ENCODE measurements at regions not wholly inside any gene's neighbourhood (a gene's known extent, or its start where the extent isn't known, plus 50 kb on each side); places are given as distances from the start of the nearest gene placed in this dataset.

DNA sequence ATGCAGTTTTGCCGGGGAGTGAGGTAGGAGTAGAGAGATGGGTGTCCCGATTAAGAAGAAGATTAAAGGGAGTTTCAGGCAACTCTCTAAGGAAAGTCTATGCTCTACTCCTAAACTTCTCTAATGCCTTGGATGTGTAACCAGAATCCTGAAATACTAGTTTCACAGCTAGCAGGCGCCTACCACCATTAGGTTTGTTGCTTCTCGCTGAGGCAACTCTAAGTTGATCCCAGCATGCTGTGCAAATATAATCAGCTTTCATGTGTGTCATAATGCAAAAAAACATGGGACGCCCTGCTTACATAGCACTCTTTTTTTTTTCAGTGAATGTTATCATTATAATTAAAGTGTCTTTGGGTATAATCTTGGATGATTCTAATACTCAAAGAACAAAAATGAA is 50.4 kb upstream of the FAM3C start:
- no TSS peak for BruUV-seq (replicated peaks)
- Histone ChIP-seq H3K23ac (ENCODE audit: low read depth, low read length) (no peak overlapping the region), H3K79me1 (ENCODE audit: low read depth in 1 of 2, low read length in 2 of 2) (no peaks in the 10 kb centered on the region), H3K4me3 (ENCODE audit: insufficient read depth, low read depth, low read length) (no peak overlapping the region), H3K14ac (replicated peaks; ENCODE audit: low read depth, low read length) (no peak overlapping the region), H2BK120ac (ENCODE audit: low read depth, low read length) (no peak overlapping the region), H3K4me2 (ENCODE audit: low read depth, low read length) (no peak overlapping the region), H3K56ac (ENCODE audit: extremely low read depth, insufficient read depth, low read length) (no peak overlapping the region), H3K4me1 (ENCODE audit: control insufficient read depth, insufficient read depth, low read length) (no peaks in the 10 kb centered on the region), H2AK5ac (ENCODE audit: low read depth, low read length) (no peak overlapping the region), H2BK5ac (ENCODE audit: low read depth, low read length, poor library complexity, severe bottlenecking) (no peak overlapping the region), H2BK15ac (ENCODE audit: low read depth, low read length) (no peak overlapping the region), H3K18ac (ENCODE audit: low read depth, low read length) (no peak overlapping the region), H3K9ac (ENCODE audit: low read depth, low read length) (no peak overlapping the region), H2BK20ac (ENCODE audit: low read depth, low read length) (no peak overlapping the region), H3K9me1 (ENCODE audit: insufficient read depth, low read length) (no peaks in the 10 kb centered on the region), H3K9me3 (ENCODE audit: control insufficient read depth, insufficient read depth, low read length) (no peaks in the 10 kb centered on the region), H3K4ac (ENCODE audit: low read depth, low read length) (no peak overlapping the region), H2AK9ac (replicated peaks; ENCODE audit: low read depth, low read length, poor library complexity) (no peak overlapping the region), H4K91ac (ENCODE audit: insufficient read depth, low read depth, low read length) (no peak overlapping the region), H4K5ac (ENCODE audit: low read depth, low read length) (no peak overlapping the region), H3K27ac (ENCODE audit: insufficient read depth, low read length) (no peak overlapping the region), H4K20me1 (ENCODE audit: insufficient read depth, low read length) (no peaks in the 10 kb centered on the region), H2AFZ (replicated peaks; ENCODE audit: low read length, poor library complexity) (no peak overlapping the region), H4K8ac (ENCODE audit: low read depth in 2 of 2, low read length in 2 of 2) (no peak overlapping the region), H3K27me3 (ENCODE audit: control insufficient read depth, insufficient read depth, low read length) (no peaks in the 10 kb centered on the region; the same call in 1 of the 2 replicates), H3K36me3 (ENCODE audit: control insufficient read depth, insufficient read depth, low read length) (no peaks in the 10 kb centered on the region)
- ChIA-PET CTCF (no interaction called here), POLR2A (ENCODE audit: unreplicated experiment) (no interaction called here)
- dilution Hi-C loops (cut with HindIII; ENCODE audit: low sequenced_read_pairs, unreplicated experiment), result no loop called here
- in situ Hi-C loops (cut with MboI; ENCODE audit: low sequenced_read_pairs), result no loop called here
- intact Hi-C loops (cut with micrococcal nuclease), result loop anchor here (5.0 kb wide), 1 partner anchor 101 kb away; no protein-coding TSS in a partner anchor
- no CpG with 5 or more reads among the region's 5 CpGs for WGBS, 2 experiments (ENCODE audit: extremely low coverage in 2 of 2, insufficient read length in 1 of 2)
- no peak for TF ChIP-seq POLR2A (IDR thresholded peaks at IDR 0.05; ENCODE audit: low read depth, low read length)
- TF ChIP-seq MAFK (IDR thresholded peaks at IDR 0.05; ENCODE audit: low read depth, low read length), result no peak
- no peak for TF ChIP-seq CTCF (conservative IDR thresholded peaks at IDR 0.05; ENCODE audit: low read depth, low read length)
- no peak for TF ChIP-seq NFE2L2 (IDR thresholded peaks at IDR 0.05; ENCODE audit: low read depth, low read length)
- no peak for TF ChIP-seq MAZ (IDR thresholded peaks at IDR 0.05; ENCODE audit: borderline replicate concordance, low read depth, low read length)
- TF ChIP-seq MXI1 (IDR thresholded peaks at IDR 0.05; ENCODE audit: borderline replicate concordance, low read depth, low read length), result no peak
- no peak for TF ChIP-seq CHD1 (IDR thresholded peaks at IDR 0.05; ENCODE audit: low read depth, low read length)
- no peak for TF ChIP-seq BHLHE40 (IDR thresholded peaks at IDR 0.05; ENCODE audit: low read depth, low read length)
- TF ChIP-seq CEBPB (IDR thresholded peaks at IDR 0.05; ENCODE audit: low read depth, low read length), result no peak
- TF ChIP-seq RAD21 (IDR thresholded peaks at IDR 0.05; ENCODE audit: low read length), result no peak
- no peak for TF ChIP-seq RCOR1 (IDR thresholded peaks at IDR 0.05; ENCODE audit: insufficient replicate concordance, low read length)
- no peak for TF ChIP-seq SMC3 (IDR thresholded peaks at IDR 0.05; ENCODE audit: low read depth, low read length)
- no peak for TF ChIP-seq USF2 (IDR thresholded peaks at IDR 0.05; ENCODE audit: low read depth, low read length)
- no peak for TF ChIP-seq FOS (IDR thresholded peaks at IDR 0.05; ENCODE audit: low read depth, low read length)
- ATAC-seq (ENCODE audit: low read depth) (no peak), DNase-seq (no peak)

Measured in IMR-90 (cell line).